NCI-H2227 (cell line): ENCODE measurements at regions not wholly inside any gene's neighbourhood (a gene's known extent, or its start where the extent isn't known, plus 50 kb on each side); places are given as distances from the start of the nearest gene placed in this dataset.
"Not testable (repeated sequence)": the region's sequence is repeated elsewhere in the genome, so short reads cannot be mapped to it uniquely, and the experiment has no call there.

ENCODE experiments used
- DNase-seq: peaks from one replicate; lab custom pipeline; 2025; ENCODE audit not compliant: unreplicated experiment; lab: John Stamatoyannopoulos, UW

GRCh38 chr1:228611707-228612106 lies 123.6 kb upstream of the RHOU start:
- not testable (repeated sequence) for DNase-seq

GRCh38 chr1:228622002-228622716 lies 113.1 kb upstream of the RHOU start:
- DNase-seq, result not testable (repeated sequence)

- not testable (repeated sequence) for DNase-seq
Measured at GRCh38 chr1:228626481-228626880, 108.8 kb upstream of the RHOU start.

GRCh38 chr1:228632858-228633257 lies 102.4 kb upstream of the RHOU start:
- DNase-seq, result not testable (repeated sequence)

GRCh38 chr1:228635304-228635703 lies 100.0 kb upstream of the RHOU start:
- DNase-seq, result not testable (repeated sequence)

- not testable (repeated sequence) for DNase-seq
Measured at GRCh38 chr1:228637529-228637928, 97.8 kb upstream of the RHOU start.

GRCh38 chr1:228646717-228647522 lies 88.4 kb upstream of the RHOU start:
- peak; percentile 66 for DNase-seq

- DNase-seq, result peak; percentile 75
Measured at GRCh38 chr1:228647523-228648444, 87.5 kb upstream of the RHOU start.

GRCh38 chr1:228648647-228649383 lies 86.5 kb upstream of the RHOU start:
- peak; percentile 18 for DNase-seq

GRCh38 chr1:228650141-228650540 lies 85.1 kb upstream of the RHOU start:
- DNase-seq, result no peak

- DNase-seq, result no peak
Measured at GRCh38 chr1:228650946-228651345, 84.3 kb upstream of the RHOU start.

- no peak for DNase-seq
Measured at GRCh38 chr1:228652116-228652515, 83.2 kb upstream of the RHOU start.

- not testable (repeated sequence) for DNase-seq
Measured at GRCh38 chr1:228653057-228653456, 82.2 kb upstream of the RHOU start.

GRCh38 chr1:228653748-228654147 lies 81.5 kb upstream of the RHOU start:
- DNase-seq, result no peak

GRCh38 chr1:228655796-228656394 lies 79.4 kb upstream of the RHOU start:
- DNase-seq, result no peak

- DNase-seq, result not testable (repeated sequence)
Measured at GRCh38 chr1:228662007-228662689, 73.1 kb upstream of the RHOU start.

- DNase-seq, result peak; percentile 89
Measured at GRCh38 chr1:228664399-228664914, 70.8 kb upstream of the RHOU start.

- no peak for DNase-seq
Measured at GRCh38 chr1:228666686-228667623, 68.3 kb upstream of the RHOU start.
